IMR-90 (cell line): ENCODE measurements at regions not wholly inside any gene's neighbourhood (a gene's known extent, or its start where the extent isn't known, plus 50 kb on each side); places are given as distances from the start of the nearest gene placed in this dataset.
A peak's percentile ranks its signal among the peaks of the same experiment; 100 is the strongest.

Source experiments
- ATAC-seq: fragments of 200-7000 bp; cut with Tn5 transposase; 2 replicates; pipeline ENCODE4 v1.9.1; 2020; ENCODE audit warnings: low read depth, mild to moderate bottlenecking, moderate library complexity
- BruUV-seq: library from RNA; stranded (reverse); fragments of 400-500 nt; replicated peaks from 2 replicates; lab custom pipeline; 2021; lab: Mats Ljungman, UMichigan
- CTCF ChIA-PET: fragments of 300-600 bp; formaldehyde crosslinking; extraction: SDS; loops from one replicate; lab custom pipeline; 2021; ENCODE audit warnings: antibody characterized with exemption; lab: Yijun Ruan, JAX
- POLR2A ChIA-PET: fragments of 300-600 bp; sonication (Branson Sonifier 250); formaldehyde crosslinking; loops from one replicate; lab custom pipeline; 2022; ENCODE audit warnings: antibody characterized with exemption; ENCODE audit not compliant: unreplicated experiment; lab: Charles Lee
- DNase-seq: peaks from one replicate; pipeline ENCODE4 v3.0.0; 2013
- H2AFZ ChIP-seq: replicated peaks from 2 replicates; pipeline ENCODE3; 2013; ENCODE audit warnings: low read length, mild to moderate bottlenecking; ENCODE audit not compliant: poor library complexity
- H2AK5ac ChIP-seq: 2 replicates; pipeline ENCODE4 v1.6.1; 2013; ENCODE audit warnings: low read depth, low read length, inconsistent platforms
- H2AK9ac ChIP-seq: replicated peaks from 2 replicates; pipeline ENCODE3; 2013; ENCODE audit warnings: mild to moderate bottlenecking, low read depth, low read length, moderate library complexity; ENCODE audit not compliant: poor library complexity
- H2BK120ac ChIP-seq: 2 replicates; pipeline ENCODE4 v1.6.1; 2013; ENCODE audit warnings: low read depth, low read length, inconsistent platforms
- H2BK15ac ChIP-seq: 3 replicates; pipeline ENCODE4 v1.6.1; 2013; ENCODE audit warnings: low read depth, low read length, inconsistent platforms
- H2BK20ac ChIP-seq: 2 replicates; pipeline ENCODE4 v1.6.1; 2013; ENCODE audit warnings: low read depth, mild to moderate bottlenecking, inconsistent platforms, low read length, moderate library complexity
- H2BK5ac ChIP-seq: 2 replicates; pipeline ENCODE4 v1.6.1; 2013; ENCODE audit warnings: mild to moderate bottlenecking, low read depth, low read length, inconsistent platforms; ENCODE audit not compliant: poor library complexity, severe bottlenecking
- H3K14ac ChIP-seq: replicated peaks from 2 replicates; pipeline ENCODE4 v1.6.1; 2013; ENCODE audit warnings: low read depth, low read length, inconsistent platforms
- H3K18ac ChIP-seq: 2 replicates; pipeline ENCODE4 v1.6.1; 2013; ENCODE audit warnings: low read depth, low read length, control low read depth
- H3K23ac ChIP-seq: 2 replicates; pipeline ENCODE4 v1.6.1; 2013; ENCODE audit warnings: low read depth, low read length, inconsistent platforms
- H3K27ac ChIP-seq: 2 replicates; pipeline ENCODE4 v1.5.1; 2013; ENCODE audit warnings: mild to moderate bottlenecking, control low read depth, low read length; ENCODE audit not compliant: insufficient read depth
- H3K27me3 ChIP-seq: 2 replicates; pipeline ENCODE4 v1.6.1; 2013; ENCODE audit warnings: low read length; ENCODE audit not compliant: control insufficient read depth, insufficient read depth
- H3K36me3 ChIP-seq: 2 replicates; pipeline ENCODE4 v1.6.1; 2013; ENCODE audit warnings: low read length, mixed read lengths; ENCODE audit not compliant: control insufficient read depth, insufficient read depth
- H3K4ac ChIP-seq: 2 replicates; pipeline ENCODE4 v1.6.1; 2013; ENCODE audit warnings: low read depth, low read length, inconsistent platforms
- H3K4me1 ChIP-seq: 2 replicates; pipeline ENCODE4 v1.6.1; 2013; ENCODE audit warnings: low read length, mixed read lengths; ENCODE audit not compliant: control insufficient read depth, insufficient read depth
- H3K4me2 ChIP-seq: 2 replicates; pipeline ENCODE4 v1.6.1; 2013; ENCODE audit warnings: low read depth, mild to moderate bottlenecking, control low read depth, low read length, moderate library complexity
- H3K4me3 ChIP-seq: 2 replicates; pipeline ENCODE4 v1.5.1; 2013; ENCODE audit warnings: low read depth, mild to moderate bottlenecking, control low read depth, low read length, moderate library complexity; ENCODE audit not compliant: insufficient read depth
- H3K56ac ChIP-seq: 2 replicates; pipeline ENCODE4 v1.6.1; 2013; ENCODE audit warnings: low read length, inconsistent platforms; ENCODE audit not compliant: insufficient read depth; ENCODE audit errors: extremely low read depth
- H3K79me1 ChIP-seq, 2 experiments: 2 replicates each; pipeline ENCODE4 v1.6.1; 2013; ENCODE audit warnings: low read length in 2 of 2, inconsistent platforms in 1 of 2, low read depth in 1 of 2
- H3K9ac ChIP-seq: 2 replicates; pipeline ENCODE4 v1.6.1; 2013; ENCODE audit warnings: low read depth, low read length, control low read depth
- H3K9me1 ChIP-seq: 2 replicates; pipeline ENCODE4 v1.6.1; 2013; ENCODE audit warnings: low read length, inconsistent platforms; ENCODE audit not compliant: insufficient read depth
- H3K9me3 ChIP-seq: 2 replicates; pipeline ENCODE4 v1.6.1; 2013; ENCODE audit warnings: low read length; ENCODE audit not compliant: control insufficient read depth, insufficient read depth
- H4K20me1 ChIP-seq: 2 replicates; pipeline ENCODE4 v1.6.1; 2013; ENCODE audit warnings: low read length, inconsistent platforms; ENCODE audit not compliant: insufficient read depth
- H4K5ac ChIP-seq: 2 replicates; pipeline ENCODE4 v1.6.1; 2013; ENCODE audit warnings: mild to moderate bottlenecking, low read depth, low read length, control low read depth
- H4K8ac ChIP-seq, 2 experiments: 2 replicates each; pipeline ENCODE4 v1.6.1; 2013; ENCODE audit warnings: low read depth in 2 of 2, low read length in 2 of 2, control low read depth in 1 of 2, inconsistent platforms in 1 of 2
- H4K91ac ChIP-seq: 2 replicates; pipeline ENCODE4 v1.6.1; 2013; ENCODE audit warnings: low read depth, low read length, inconsistent platforms; ENCODE audit not compliant: insufficient read depth
- RAD21 ChIP-seq: IDR thresholded peaks from 2 replicates; pipeline ENCODE4 v1.6.1; 2012; ENCODE audit warnings: low read length, improper control_type of control experiment
- RCOR1 ChIP-seq: IDR thresholded peaks from 2 replicates; pipeline ENCODE4 v1.6.1; 2012; ENCODE audit warnings: mild to moderate bottlenecking, low read length, improper control_type of control experiment; ENCODE audit not compliant: insufficient replicate concordance
- RFX5 ChIP-seq: IDR thresholded peaks from 2 replicates; pipeline ENCODE4 v1.8.0; 2012; ENCODE audit warnings: low read depth, mild to moderate bottlenecking, low read length, moderate library complexity
- SMC3 ChIP-seq: fragments of 150-350 bp; IDR thresholded peaks from 2 replicates; pipeline ENCODE4 v1.6.1; 2016; ENCODE audit warnings: low read depth, mild to moderate bottlenecking, antibody characterized with exemption, low read length, moderate library complexity
- WGBS, 2 experiments: methylation state at CpG; one replicate each; pipeline versions ENCODE4 v1.1.5 to v1.1.7; 2013; ENCODE audit warnings: missing lambda C conversion rate in 2 of 2; ENCODE audit not compliant: insufficient read length in 1 of 2; ENCODE audit errors: extremely low coverage in 2 of 2; 5-methylcytosine and 5-hydroxymethylcytosine counted together
- dilution Hi-C: fragments of 300-500 bp; cut with HindIII; formaldehyde crosslinking; loops from one replicate; pipeline ENCODE4 v1.14.3; 2018; ENCODE audit warnings: low sequenced_read_pairs; ENCODE audit not compliant: unreplicated experiment
- in situ Hi-C: fragments of 300-500 bp; cut with MboI; formaldehyde crosslinking; loops from 3 replicates; pipeline ENCODE4 v1.14.3; 2019; ENCODE audit warnings: low sequenced_read_pairs, inconsistent platforms, mixed read lengths
- intact Hi-C: fragments of 100-400 bp; cut with micrococcal nuclease; formaldehyde crosslinking; loops from 2 replicates; pipeline ENCODE4 v1.10.0; 2022

DNA sequence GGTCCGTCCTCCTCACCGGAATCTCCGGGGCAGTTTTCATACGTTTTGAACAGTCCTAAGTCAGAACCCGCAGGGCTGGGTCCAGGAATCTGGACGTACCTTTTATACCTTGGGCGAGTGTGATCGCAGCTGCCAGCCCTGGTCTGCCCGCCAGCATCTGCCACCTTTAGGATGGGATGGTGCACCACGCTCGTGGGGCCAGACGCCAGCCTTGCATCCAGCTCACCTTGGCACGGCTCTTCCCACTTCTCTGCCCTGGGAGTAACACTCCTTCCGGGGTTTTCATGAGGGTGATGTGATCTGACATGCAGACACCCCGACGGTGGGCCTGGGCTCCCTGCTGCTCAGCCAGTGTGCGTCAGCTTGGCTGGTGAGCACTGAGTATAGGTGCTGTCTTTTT, 66.6 kb upstream of the ZNF469 start:
- Histone ChIP-seq H4K8ac (peak overlapping the region; percentile 98 to 99), H3K9me1 (peaks cover 13% of the 10 kb centered on the region), H2BK15ac (peak overlapping the region; percentile 97; the same call in 2 of the 3 replicates), H3K4me1 (peaks cover 24% of the 10 kb centered on the region), H3K56ac (no peak overlapping the region), H3K4ac (peak overlapping the region; percentile 98), H3K14ac (peak overlapping the region; percentile 80), H2BK20ac (peak overlapping the region; percentile 88), H2AFZ (peak overlapping the region; percentile 87), H3K27ac (peak overlapping the region; percentile 54), H3K36me3 (no peaks in the 10 kb centered on the region), H4K91ac (peak overlapping the region; percentile 99), H2AK5ac (peak overlapping the region; percentile 97), H3K9me3 (peaks cover 5% of the 10 kb centered on the region; the same call in 1 of the 2 replicates), H3K9ac (no peak overlapping the region), H3K27me3 (no peaks in the 10 kb centered on the region), H3K23ac (no peak overlapping the region), H3K79me1 (peaks cover 6 to 13% of the 10 kb centered on the region in 2 experiments; a peak in 3 of 4 replicates), H2BK5ac (peak overlapping the region; percentile 83), H4K20me1 (no peaks in the 10 kb centered on the region), H2BK120ac (peak overlapping the region; percentile 99), H4K5ac (peak overlapping the region; percentile 96), H2AK9ac (peak overlapping the region; percentile 87), H3K4me2 (no peak overlapping the region), H3K4me3 (no peak overlapping the region), H3K18ac (peak overlapping the region; percentile 45)
- POLR2A ChIA-PET = no interaction called here
- CTCF ChIA-PET = no interaction called here
- dilution Hi-C loops = no loop called here
- no TSS peak for BruUV-seq
- in situ Hi-C loops = no loop called here
- DNase-seq (no peak), ATAC-seq (no peak)
- intact Hi-C loops = no loop called here
- WGBS, 2 experiments = 94% methylated on average over 7 of the region's 17 CpGs; no CpG with 5 or more reads in 1 of the 2 experiments
- TF ChIP-seq SMC3 = no peak
- no peak for TF ChIP-seq RAD21
- TF ChIP-seq RFX5 = no peak
- TF ChIP-seq RCOR1 = no peak
